SU-DHL-6 (cell line): ENCODE measurements at regions not wholly inside any gene's neighbourhood (a gene's known extent, or its start where the extent isn't known, plus 50 kb on each side); places are given as distances from the start of the nearest gene placed in this dataset.
"Not testable (repeated sequence)": the region's sequence is repeated elsewhere in the genome, so short reads cannot be mapped to it uniquely, and the experiment has no call there.

Source experiments
- H2AFZ ChIP-seq: fragments of 200-600 bp; sonication (generic); 2 replicates; pipeline ENCODE4 v1.6.1; 2014; ENCODE audit warnings: low read depth, mild to moderate bottlenecking, moderate library complexity, mixed read lengths, antibody characterized with exemption, low read length; ENCODE audit not compliant: severe bottlenecking
- H3F3A ChIP-seq: fragments of 200-600 bp; shearing (Covaris generic); 2 replicates; pipeline ENCODE4 v1.6.0; 2016; ENCODE audit warnings: antibody characterized with exemption, mild to moderate bottlenecking; ENCODE audit not compliant: insufficient read depth
- H3K27ac ChIP-seq: fragments of 200-600 bp; sonication (generic); 2 replicates; pipeline ENCODE4 v1.5.1; 2016; ENCODE audit warnings: low read depth, mild to moderate bottlenecking, low read length, moderate library complexity, mixed read lengths
- H3K27me3 ChIP-seq: fragments of 200-600 bp; sonication (generic), shearing (Covaris generic); 2 replicates; pipeline ENCODE4 v1.6.0; 2014; ENCODE audit warnings: mild to moderate bottlenecking, low read length
- H3K36me3 ChIP-seq: fragments of 200-600 bp; sonication (generic); 2 replicates; pipeline ENCODE4 v1.6.1; 2014; ENCODE audit warnings: mild to moderate bottlenecking, low read length, mixed read lengths
- H3K4me2 ChIP-seq: fragments of 300-600, 200-600 bp; shearing (Covaris generic), sonication (generic); 2 replicates; pipeline ENCODE4 v1.6.0; 2014; ENCODE audit warnings: low read length, low read depth, mild to moderate bottlenecking; ENCODE audit not compliant: poor library complexity, severe bottlenecking
- H3K4me3 ChIP-seq: fragments of 200-600 bp; sonication (generic); 2 replicates; pipeline ENCODE4 v1.5.1; 2014; ENCODE audit warnings: antibody characterized with exemption, low read length, mild to moderate bottlenecking, mixed read lengths; ENCODE audit not compliant: insufficient read depth, poor library complexity, severe bottlenecking
- H3K79me2 ChIP-seq: fragments of 200-600 bp; sonication (generic); 2 replicates; pipeline ENCODE4 v1.6.1; 2014; ENCODE audit warnings: mild to moderate bottlenecking, low read length, moderate library complexity; ENCODE audit not compliant: insufficient read depth
- H3K9ac ChIP-seq: fragments of 200-600 bp; sonication (generic); 2 replicates; pipeline ENCODE4 v1.7.0; 2014; ENCODE audit warnings: mild to moderate bottlenecking, low read length
- H3K9me2 ChIP-seq: fragments of 200-600 bp; sonication (generic); replicated peaks from 2 replicates; pipeline ENCODE4 v1.6.1; 2014; ENCODE audit warnings: low read length; ENCODE audit not compliant: insufficient read depth
- H3K9me3 ChIP-seq: fragments of 200-600 bp; sonication (generic); 2 replicates; pipeline ENCODE4 v1.6.1; 2014; ENCODE audit warnings: low read length, mixed read lengths; ENCODE audit not compliant: insufficient read depth
- H4K20me1 ChIP-seq: fragments of 200-600 bp; sonication (generic); 2 replicates; pipeline ENCODE4 v1.6.1; 2014; ENCODE audit warnings: low read depth, mild to moderate bottlenecking, antibody characterized with exemption, low read length, moderate library complexity, mixed read lengths
- EZH2phosphoT487 ChIP-seq: fragments of 200-600 bp; sonication (generic), shearing (Covaris generic); conservative IDR thresholded peaks from 2 replicates; pipeline ENCODE4 v1.6.1; 2018; ENCODE audit warnings: mild to moderate bottlenecking, antibody characterized with exemption, low read length, moderate library complexity, mixed read lengths
- TF ChIP-seq, protein P1 (sequence below): fragments of 200-600 bp; sonication (generic); IDR thresholded peaks from one replicate; pipeline ENCODE4 v1.5.1; 2017; ENCODE audit warnings: antibody characterized with exemption, mild to moderate bottlenecking, low read length, moderate library complexity; ENCODE audit not compliant: insufficient read depth, poor library complexity, severe bottlenecking

DNA sequence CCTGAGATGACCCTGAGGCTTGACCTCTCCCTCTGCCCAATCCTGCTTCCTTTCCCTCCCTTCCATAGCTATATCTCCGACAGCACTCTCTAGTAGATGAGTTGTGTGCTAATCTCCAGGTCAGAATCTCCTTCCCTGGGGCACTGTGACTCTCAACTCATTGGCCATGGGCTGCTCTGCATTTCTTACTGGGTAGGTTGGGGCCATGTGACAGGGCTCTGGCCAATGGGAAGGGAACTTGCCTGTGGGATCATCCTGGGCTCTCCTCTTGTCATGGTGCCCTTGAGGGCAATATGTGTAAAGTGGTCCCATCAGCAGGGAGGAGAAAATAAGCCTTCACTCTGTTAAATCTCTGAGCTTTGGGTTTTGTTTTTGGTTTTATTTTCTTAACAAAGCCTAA lies 80.1 kb upstream of the ANKRD1 start:
- TF ChIP-seq EZH2phosphoT487, result no peak
- TF ChIP-seq, protein P1, sequence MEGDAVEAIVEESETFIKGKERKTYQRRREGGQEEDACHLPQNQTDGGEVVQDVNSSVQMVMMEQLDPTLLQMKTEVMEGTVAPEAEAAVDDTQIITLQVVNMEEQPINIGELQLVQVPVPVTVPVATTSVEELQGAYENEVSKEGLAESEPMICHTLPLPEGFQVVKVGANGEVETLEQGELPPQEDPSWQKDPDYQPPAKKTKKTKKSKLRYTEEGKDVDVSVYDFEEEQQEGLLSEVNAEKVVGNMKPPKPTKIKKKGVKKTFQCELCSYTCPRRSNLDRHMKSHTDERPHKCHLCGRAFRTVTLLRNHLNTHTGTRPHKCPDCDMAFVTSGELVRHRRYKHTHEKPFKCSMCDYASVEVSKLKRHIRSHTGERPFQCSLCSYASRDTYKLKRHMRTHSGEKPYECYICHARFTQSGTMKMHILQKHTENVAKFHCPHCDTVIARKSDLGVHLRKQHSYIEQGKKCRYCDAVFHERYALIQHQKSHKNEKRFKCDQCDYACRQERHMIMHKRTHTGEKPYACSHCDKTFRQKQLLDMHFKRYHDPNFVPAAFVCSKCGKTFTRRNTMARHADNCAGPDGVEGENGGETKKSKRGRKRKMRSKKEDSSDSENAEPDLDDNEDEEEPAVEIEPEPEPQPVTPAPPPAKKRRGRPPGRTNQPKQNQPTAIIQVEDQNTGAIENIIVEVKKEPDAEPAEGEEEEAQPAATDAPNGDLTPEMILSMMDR, result no peak
- H3F3A ChIP-seq, result no peaks in the 10 kb centered on the region
- H3K4me2 ChIP-seq, result no peak overlapping the region
- no peaks in the 10 kb centered on the region for H3K79me2 ChIP-seq
- no peak overlapping the region for H3K27ac ChIP-seq
- no peak overlapping the region for H3K4me3 ChIP-seq
- no peaks in the 10 kb centered on the region for H4K20me1 ChIP-seq
- no peaks in the 10 kb centered on the region for H3K9me3 ChIP-seq
- H3K36me3 ChIP-seq, result no peaks in the 10 kb centered on the region
- no peaks in the 10 kb centered on the region for H3K27me3 ChIP-seq
- H3K9ac ChIP-seq, result no peak overlapping the region
- no peak overlapping the region for H2AFZ ChIP-seq
- no peaks in the 10 kb centered on the region for H3K9me2 ChIP-seq

DNA sequence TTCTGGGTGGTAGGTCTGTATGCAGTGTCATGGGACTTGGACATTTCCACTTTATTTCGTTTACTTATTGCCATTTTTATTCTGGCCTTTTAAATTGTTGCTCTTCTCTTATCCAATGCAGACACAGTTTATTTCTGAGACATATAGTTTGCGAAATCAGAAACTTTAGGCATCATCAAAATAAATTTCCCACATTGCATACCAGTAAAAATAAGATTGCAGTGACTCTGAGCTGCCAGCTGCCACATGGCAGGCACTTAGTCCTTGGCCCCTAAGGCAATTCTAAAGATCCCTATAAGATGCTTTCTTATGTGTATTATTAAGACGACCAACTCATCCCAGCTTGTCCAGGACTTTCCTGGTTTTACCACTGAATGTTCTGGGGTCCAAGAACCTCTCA lies 81.8 kb upstream of the ANKRD1 start:
- H3K4me2 ChIP-seq, result no peak overlapping the region
- no peaks in the 10 kb centered on the region for H3K36me3 ChIP-seq
- H4K20me1 ChIP-seq, result no peaks in the 10 kb centered on the region
- H3F3A ChIP-seq, result no peaks in the 10 kb centered on the region
- H3K4me3 ChIP-seq, result no peak overlapping the region
- no peaks in the 10 kb centered on the region for H3K9me2 ChIP-seq
- no peaks in the 10 kb centered on the region for H3K9me3 ChIP-seq
- H3K79me2 ChIP-seq, result no peaks in the 10 kb centered on the region
- TF ChIP-seq, protein P1, result no peak
- TF ChIP-seq EZH2phosphoT487, result no peak
- H2AFZ ChIP-seq, result no peak overlapping the region
- H3K9ac ChIP-seq, result no peak overlapping the region
- H3K27ac ChIP-seq, result no peak overlapping the region
- no peaks in the 10 kb centered on the region for H3K27me3 ChIP-seq

DNA sequence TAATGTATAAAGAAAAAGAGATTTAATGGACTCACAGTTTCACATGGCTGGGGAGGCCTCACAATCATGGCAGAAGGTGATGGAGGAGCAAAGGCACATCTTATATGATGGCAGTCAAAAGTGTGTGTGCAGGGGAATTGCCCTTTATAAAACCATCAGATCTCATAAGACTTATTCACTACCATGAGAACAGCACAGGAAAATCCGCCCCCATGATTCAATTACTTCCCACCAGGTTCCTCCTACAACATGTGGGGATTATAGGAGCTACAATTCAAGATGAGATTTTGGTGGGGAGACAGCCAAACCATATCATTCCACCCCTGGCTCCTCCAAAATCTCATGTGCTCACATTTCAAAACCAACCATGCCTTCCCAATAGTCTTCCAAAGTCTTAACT lies 82.5 kb upstream of the ANKRD1 start:
- H4K20me1 ChIP-seq, H3K4me2 ChIP-seq: not testable (repeated sequence)

DNA sequence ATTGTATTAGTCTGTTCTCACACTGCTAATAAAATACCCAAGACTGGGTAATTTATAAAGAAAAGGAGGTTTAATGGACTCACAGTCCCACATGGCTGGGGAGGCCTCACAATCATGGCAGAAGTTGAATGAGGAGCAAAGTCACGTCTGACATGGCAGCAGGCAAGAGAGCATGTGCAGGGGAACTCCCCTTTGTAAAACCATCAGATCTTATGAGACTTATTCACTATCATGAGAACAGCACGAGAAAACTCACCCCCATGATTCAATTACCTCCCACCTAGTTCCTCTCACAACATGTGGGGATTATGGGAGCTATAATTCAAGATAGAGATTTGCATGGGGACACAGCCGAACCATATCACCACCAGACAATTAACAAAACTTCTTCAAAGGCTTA lies 84.4 kb upstream of the ANKRD1 start:
- H3K9ac ChIP-seq, H2AFZ ChIP-seq: not testable (repeated sequence)

More for the DNA sequence above, 82.5 kb upstream of the ANKRD1 start:
- H3K9me2 ChIP-seq, H2AFZ ChIP-seq, H3K27me3 ChIP-seq, H3K79me2 ChIP-seq, H3K36me3 ChIP-seq, H3F3A ChIP-seq, H3K27ac ChIP-seq, H3K9me3 ChIP-seq, H3K9ac ChIP-seq, H3K4me3 ChIP-seq: not testable (repeated sequence)

More for the DNA sequence above, 84.4 kb upstream of the ANKRD1 start:
- H4K20me1 ChIP-seq, H3K79me2 ChIP-seq, H3K27ac ChIP-seq, H3K4me2 ChIP-seq, H3K36me3 ChIP-seq, H3F3A ChIP-seq, H3K27me3 ChIP-seq, H3K4me3 ChIP-seq, H3K9me3 ChIP-seq, H3K9me2 ChIP-seq: not testable (repeated sequence)
